Hepatocyte (in vitro differentiated cells): ENCODE measurements at regions not wholly inside any gene's neighbourhood (a gene's known extent, or its start where the extent isn't known, plus 50 kb on each side); places are given as distances from the start of the nearest gene placed in this dataset.

Source experiments
- EZH2 ChIP-seq: fragments of 200-600 bp; sonication (generic); IDR thresholded peaks from 2 replicates; pipeline ENCODE4 v1.6.1; 2016; ENCODE audit warnings: antibody characterized with exemption, mild to moderate bottlenecking, borderline replicate concordance
- EZH2phosphoT487 ChIP-seq: fragments of 200-600 bp; sonication (generic); IDR thresholded peaks from one replicate; pipeline ENCODE4 v1.6.1; 2018; ENCODE audit warnings: antibody characterized with exemption, mild to moderate bottlenecking, low read depth, moderate library complexity; ENCODE audit not compliant: unreplicated experiment, severe bottlenecking
- TF ChIP-seq, protein P1 (sequence below): fragments of 200-600 bp; sonication (generic); IDR thresholded peaks from 2 replicates; pipeline ENCODE4 v1.5.1; 2016; ENCODE audit warnings: antibody characterized with exemption, mild to moderate bottlenecking; ENCODE audit not compliant: poor library complexity

- TF ChIP-seq, protein P1, sequence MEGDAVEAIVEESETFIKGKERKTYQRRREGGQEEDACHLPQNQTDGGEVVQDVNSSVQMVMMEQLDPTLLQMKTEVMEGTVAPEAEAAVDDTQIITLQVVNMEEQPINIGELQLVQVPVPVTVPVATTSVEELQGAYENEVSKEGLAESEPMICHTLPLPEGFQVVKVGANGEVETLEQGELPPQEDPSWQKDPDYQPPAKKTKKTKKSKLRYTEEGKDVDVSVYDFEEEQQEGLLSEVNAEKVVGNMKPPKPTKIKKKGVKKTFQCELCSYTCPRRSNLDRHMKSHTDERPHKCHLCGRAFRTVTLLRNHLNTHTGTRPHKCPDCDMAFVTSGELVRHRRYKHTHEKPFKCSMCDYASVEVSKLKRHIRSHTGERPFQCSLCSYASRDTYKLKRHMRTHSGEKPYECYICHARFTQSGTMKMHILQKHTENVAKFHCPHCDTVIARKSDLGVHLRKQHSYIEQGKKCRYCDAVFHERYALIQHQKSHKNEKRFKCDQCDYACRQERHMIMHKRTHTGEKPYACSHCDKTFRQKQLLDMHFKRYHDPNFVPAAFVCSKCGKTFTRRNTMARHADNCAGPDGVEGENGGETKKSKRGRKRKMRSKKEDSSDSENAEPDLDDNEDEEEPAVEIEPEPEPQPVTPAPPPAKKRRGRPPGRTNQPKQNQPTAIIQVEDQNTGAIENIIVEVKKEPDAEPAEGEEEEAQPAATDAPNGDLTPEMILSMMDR, result no peak
- TF ChIP-seq EZH2 (no peak), EZH2phosphoT487 (no peak)
Measured at GRCh38 chrX:7485061-7485460, 337.1 kb upstream of the PUDP start.
